Dedifferentiated amniotic fluid mesenchymal stem cell (primary cell): ENCODE measurements at regions not wholly inside any gene's neighbourhood (a gene's known extent, or its start where the extent isn't known, plus 50 kb on each side); places are given as distances from the start of the nearest gene placed in this dataset.

Experiments
- DNase-seq: peaks from one replicate; pipeline ENCODE4 v3.0.0-alpha.2; 2016; ENCODE audit errors: extremely low spot score

DNA sequence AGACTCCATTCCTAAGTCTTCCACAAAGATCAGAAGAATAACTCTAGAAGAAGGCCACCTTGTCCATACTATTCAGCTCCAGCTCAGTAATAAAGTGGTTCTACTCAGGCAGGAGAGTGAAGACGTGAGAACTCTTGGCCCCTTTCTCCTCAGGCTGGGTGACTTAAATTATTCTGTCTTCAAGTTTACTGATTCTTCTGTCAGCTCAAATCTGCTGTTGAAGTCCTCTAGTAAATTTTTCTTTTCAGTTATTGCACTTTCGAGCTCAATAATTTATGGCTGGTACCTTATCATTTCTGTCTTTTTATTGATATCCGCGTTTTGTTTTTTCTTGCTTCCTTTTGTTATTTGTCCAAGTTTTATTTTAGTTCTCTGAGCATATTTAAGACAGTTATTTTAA is 922.3 kb upstream of the PCDH9 start:
- no peak for DNase-seq

DNA sequence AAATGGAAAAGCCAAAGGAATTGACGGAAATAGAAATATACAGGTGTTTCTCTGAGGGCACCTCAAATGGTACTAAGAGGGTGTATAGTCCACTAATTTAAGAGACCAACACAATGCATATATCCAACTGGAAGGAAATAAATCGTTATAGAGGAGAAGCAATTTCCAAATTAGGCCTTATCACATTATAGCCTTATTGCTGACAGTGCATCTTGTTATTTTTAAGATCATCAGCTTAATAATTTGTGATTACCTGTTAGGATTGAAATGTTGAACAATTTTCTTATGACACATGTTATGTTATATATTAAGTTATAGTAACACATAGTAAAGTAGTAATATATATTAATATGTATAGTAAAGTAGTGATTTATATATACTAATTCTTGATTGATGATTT is 915.7 kb upstream of the PCDH9 start:
- no peak for DNase-seq

DNA sequence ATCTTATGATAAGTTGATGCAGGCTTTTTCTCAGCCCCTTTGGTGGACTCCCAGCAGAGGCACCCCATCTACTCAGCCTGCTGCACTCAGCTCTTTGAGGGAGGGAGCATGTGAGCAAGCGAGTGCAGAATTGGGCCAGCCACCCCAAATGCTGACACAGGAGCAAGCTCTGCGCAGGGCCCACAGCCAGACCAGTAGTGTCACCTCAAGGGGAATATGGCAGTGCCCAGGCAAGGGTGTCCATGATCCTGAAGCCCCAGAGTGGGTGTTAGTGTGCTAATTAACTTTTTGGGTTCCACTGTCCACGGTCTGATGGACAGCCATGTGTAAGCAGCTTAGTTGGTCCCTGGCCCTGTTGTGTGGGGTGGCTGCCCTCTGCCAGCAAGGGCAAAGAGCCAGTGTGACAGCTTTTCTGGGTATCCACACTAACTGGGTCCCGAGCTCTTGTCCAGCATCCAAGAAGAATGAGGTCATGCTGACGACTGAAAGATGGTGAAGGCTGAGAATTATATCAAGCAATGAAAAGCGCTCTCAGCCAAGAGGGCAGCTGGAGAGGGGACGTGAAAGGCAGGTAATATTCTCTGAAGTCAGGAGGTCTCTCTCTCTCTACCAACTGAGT is 898.3 kb upstream of the PCDH9 start:
- DNase-seq, result no peak

GRCh38 chr13:68125087-68125480 is 894.9 kb upstream of the PCDH9 start:
- no peak for DNase-seq

GRCh38 chr13:68124437-68125086 is 894.4 kb upstream of the PCDH9 start:
- no peak for DNase-seq

GRCh38 chr13:68110178-68110768 is 880.1 kb upstream of the PCDH9 start:
- no peak for DNase-seq

DNA sequence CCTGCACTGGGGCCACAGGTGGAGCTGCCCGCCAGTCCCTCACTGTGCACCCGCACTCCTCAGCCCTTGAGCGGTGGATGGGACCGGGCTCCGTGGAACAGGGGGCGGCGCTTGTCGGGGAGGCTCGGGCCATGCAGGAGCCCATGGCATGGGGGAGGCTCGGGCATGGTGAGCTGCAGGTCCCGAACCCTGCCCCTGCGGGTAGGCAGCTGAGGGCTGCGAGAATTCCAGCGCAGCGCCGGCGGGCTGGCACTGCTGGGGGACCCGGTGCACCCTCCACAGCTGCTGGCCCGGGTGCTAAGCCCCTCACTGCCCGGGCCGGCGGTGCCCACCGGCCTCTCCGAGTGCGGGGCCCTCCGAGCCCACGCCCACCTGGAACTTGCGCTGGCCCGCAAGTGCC is 877.5 kb upstream of the PCDH9 start:
- no peak for DNase-seq

GRCh38 chr13:68099631-68100030 is 869.5 kb upstream of the PCDH9 start:
- peak; percentile 30 for DNase-seq

- no peak for DNase-seq
Measured at GRCh38 chr13:68081061-68081460, 850.9 kb upstream of the PCDH9 start.

DNA sequence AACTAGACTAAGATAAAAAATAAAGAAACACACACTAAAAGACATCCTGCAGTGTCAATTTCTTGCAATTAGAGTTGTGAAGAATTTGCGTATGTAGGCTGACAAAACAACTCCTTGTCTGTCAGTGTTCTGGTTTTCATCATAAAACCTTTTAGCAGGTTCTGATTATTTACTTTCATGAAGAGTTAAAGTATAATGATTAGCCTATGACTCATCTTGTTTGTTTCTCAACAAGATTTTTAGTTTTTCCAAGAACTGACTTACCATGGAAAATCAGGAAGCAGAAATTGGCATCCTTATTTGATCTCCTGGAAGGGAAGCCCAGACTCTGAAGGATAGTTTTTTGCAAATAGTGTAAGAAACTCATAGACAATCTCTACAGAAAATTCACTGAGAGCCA is 848.7 kb upstream of the PCDH9 start:
- DNase-seq, result no peak

DNA sequence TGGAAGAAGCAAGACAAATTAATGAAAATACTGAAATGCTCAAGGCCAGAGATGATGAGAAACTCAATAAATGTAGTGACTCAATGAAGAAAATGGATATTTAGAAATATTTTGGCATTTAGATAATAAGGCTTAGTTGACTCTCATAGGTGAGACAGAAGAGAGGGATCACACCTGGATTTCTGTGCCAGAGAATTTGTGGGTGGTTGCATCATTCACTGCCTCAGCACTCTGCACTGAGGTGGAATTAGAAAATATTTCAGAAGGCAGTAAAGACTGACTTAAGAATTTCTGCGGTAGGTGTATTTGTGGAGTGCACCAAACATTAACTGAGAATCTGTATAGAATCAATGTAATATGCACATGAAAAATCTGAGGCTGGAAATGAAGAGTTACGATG is 848.3 kb upstream of the PCDH9 start:
- DNase-seq, result no peak

GRCh38 chr13:68076046-68076445 is 845.9 kb upstream of the PCDH9 start:
- no peak for DNase-seq

GRCh38 chr13:68066879-68067513 is 836.9 kb upstream of the PCDH9 start:
- DNase-seq, result no peak

DNA sequence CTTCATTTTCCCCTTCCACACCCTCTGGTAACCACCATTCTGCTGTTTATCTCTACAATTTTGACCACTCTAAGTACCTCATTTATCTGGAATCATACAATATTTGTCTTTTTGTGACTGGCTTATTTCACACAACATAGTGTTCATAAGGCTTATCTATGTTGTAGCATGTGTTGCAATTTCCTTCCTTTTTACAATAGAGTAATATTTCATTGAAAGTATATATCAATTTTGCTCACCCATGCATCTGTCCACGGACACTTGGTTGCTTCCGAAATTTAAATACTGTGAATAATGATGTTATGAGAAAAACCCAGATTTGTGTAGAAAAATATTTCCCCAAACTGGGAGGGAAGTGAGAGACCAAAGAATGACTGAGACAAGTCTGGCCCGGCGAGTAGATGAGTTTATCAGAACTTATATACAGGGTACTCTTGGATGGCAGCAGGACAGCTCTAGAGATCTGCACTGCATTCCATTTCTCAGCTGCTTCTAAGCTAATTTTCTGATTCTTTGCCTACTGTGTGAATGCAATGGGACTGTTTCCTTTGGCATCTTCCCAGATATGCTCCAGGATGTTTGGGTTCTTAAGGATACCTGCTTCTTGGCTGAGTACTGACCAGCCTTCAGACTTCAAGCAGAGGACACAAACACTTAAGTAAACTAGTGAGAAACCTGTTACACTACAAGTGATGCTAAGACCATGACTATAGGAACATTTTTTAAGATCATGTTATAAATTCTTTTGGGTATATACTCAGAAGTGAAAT is 834.0 kb upstream of the PCDH9 start:
- DNase-seq, result no peak

- DNase-seq, result no peak
Measured at GRCh38 chr13:68063181-68063580, 833.0 kb upstream of the PCDH9 start.

DNA sequence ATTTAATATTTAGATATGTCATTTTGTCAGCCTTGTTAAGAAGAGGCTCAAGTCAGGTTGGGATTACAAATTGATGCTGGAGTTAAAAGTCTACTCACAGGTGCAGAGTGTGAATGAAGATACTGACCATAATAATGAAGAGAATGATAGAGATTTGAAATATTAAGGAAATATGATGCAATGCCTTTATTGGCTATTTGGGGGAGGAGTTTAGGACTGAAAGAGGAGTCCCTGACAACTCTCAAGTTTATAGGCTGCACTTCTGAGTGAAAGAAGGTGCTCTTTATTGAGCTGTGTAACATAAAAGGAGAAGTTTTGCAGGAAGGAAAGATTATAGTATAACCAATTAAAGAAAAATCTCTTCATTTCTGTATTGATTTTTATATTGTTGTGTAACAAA is 827.7 kb upstream of the PCDH9 start:
- no peak for DNase-seq

DNA sequence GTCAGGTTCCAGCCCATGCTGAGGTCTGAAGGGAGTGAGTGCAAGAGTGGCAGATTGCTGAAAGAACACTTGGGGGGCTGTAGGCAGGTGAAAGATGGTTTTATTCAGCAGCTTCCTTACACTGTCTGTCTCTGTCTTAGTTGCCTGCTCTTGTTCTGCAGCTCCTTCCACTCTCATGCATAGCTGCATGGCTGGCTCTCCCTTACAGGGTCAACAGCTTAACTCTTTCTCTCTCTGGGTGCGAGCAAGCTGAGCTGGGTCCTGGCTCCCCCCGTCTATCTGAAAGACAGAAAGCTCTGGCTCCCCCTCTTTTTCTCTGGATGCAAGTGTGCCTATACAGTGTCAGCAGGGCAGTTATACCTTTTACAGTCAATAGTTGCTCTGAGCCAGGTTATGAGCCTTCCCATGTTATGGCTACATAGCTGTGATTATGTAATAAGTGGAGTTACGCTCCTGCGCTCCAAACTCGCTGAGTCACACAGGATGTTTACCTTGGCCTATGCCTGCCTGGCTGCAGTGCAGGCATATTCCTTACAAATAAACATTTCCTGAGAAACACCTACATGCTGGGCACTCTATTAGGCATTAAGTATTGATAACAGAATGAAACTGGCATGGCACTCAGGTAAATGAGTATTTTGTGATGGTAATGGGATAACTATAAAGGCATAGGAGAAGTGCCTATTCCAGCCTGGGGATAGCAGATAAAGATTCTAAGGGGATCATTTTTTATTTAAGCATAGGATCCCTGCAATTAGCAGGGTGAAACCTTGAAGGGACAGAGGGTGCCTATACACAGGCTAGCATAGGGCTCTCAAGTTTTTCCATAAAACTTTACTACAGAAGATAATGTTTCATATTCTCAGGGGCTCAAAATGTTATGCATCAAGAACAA is 826.9 kb upstream of the PCDH9 start:
- DNase-seq, result no peak

GRCh38 chr13:68051910-68052309 is 821.8 kb upstream of the PCDH9 start:
- DNase-seq, result no peak

DNA sequence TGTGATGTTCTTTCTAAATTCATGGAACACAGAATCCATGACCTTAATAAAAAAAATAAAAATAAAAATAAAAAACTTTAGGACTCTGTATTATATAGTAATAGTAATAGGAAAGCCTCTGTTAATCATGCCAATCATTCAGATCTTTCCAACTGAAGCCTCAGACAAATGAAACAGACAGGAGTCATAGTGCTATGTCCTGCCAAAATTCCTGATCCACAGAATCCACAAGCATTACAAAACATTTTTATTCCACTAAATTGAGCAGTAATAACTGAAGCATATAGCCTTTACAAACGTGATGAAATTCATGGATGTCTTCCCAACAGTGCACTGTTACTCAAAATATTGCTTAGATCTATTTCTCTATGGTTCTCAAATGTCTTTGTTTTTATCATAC is 820.6 kb upstream of the PCDH9 start:
- DNase-seq, result no peak

GRCh38 chr13:68048802-68049359 is 818.7 kb upstream of the PCDH9 start:
- DNase-seq, result no peak

DNA sequence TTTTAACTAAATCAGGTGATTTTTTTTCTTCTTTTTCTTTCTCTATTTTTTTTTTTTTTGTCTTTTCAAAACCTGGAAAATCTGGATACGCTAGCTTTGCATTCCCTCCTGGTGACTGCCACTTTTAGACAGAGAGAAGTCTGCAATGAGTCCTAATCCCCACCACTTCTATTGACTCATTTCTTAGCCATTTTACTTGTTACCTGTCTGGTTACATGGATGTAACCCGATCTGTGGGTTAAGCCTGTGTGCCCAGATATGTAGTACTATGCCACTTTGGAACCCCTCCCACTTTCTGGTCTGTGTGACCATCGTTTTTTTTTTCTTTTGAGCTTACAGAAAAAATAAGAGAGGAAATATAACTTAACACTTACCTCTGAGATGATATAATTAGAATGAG is 817.8 kb upstream of the PCDH9 start:
- no peak for DNase-seq
